Sigmoid colon (tissue), 6 donors: ENCODE measurements at regions not wholly inside any gene's neighbourhood (a gene's known extent, or its start where the extent isn't known, plus 50 kb on each side); places are given as distances from the start of the nearest gene placed in this dataset.

Source experiments
- DNase-seq: peaks from one replicate; pipeline ENCODE4 v3.0.0-alpha.2; 2019
- H3K27ac ChIP-seq, 4 donors: fragments of 200-600 bp; sonication (generic); one replicate each; pipeline ENCODE4 v1.5.1; 2016 to 2019; ENCODE audit warnings: mild to moderate bottlenecking in 1 of 4
- H3K27me3 ChIP-seq, 3 donors: fragments of 200-600 bp; sonication (generic); one replicate each; pipeline ENCODE4 v1.5.1; 2019; ENCODE audit warnings: mild to moderate bottlenecking in 1 of 3
- H3K36me3 ChIP-seq, 4 donors: fragments of 200-600 bp; sonication (generic); one replicate each; pipeline ENCODE4 v1.5.1; 2016 to 2019
- H3K4me1 ChIP-seq, 4 donors: fragments of 200-600 bp; sonication (generic); one replicate each; pipeline ENCODE4 v1.5.1; 2017 to 2019
- H3K4me3 ChIP-seq, 4 donors: fragments of 200-600 bp; sonication (generic); one replicate each; pipeline ENCODE4 v1.5.1; 2017 to 2019; ENCODE audit warnings: mild to moderate bottlenecking in 2 of 4, moderate library complexity in 1 of 4
- H3K9me3 ChIP-seq, 4 donors: fragments of 200-600 bp in 3 of 4; sonication (generic) in 3 of 4; one replicate each; pipeline versions ENCODE4 v1.5.1 to v1.6.1; 2013 to 2019
- EP300 ChIP-seq, 4 donors: sonication (generic); formaldehyde crosslinking; IDR thresholded peaks; one replicate each; pipeline ENCODE4 v1.6.1; 2017; ENCODE audit warnings: antibody characterized with exemption in 4 of 4
- POLR2A ChIP-seq, 2 donors: fragments of 450-650 bp; IDR thresholded peaks; one replicate each; pipeline ENCODE4 v1.6.1; 2016; ENCODE audit warnings: antibody characterized with exemption in 2 of 2, mild to moderate bottlenecking in 2 of 2, moderate library complexity in 2 of 2
- POLR2AphosphoS5 ChIP-seq, 4 donors: sonication (generic); formaldehyde crosslinking; IDR thresholded peaks; one replicate each; pipeline ENCODE4 v1.6.1; 2017; ENCODE audit warnings: antibody characterized with exemption in 4 of 4
- WGBS, 2 donors: extraction: QIAGEN DNeasy Blood & Tissue Kit; methylation state at CpG; one replicate each; pipeline ENCODE4 v1.1.7; 2013; 5-methylcytosine and 5-hydroxymethylcytosine counted together
- intact Hi-C: fragments of 100-400 bp; cut with DNase I; formaldehyde crosslinking; loops from one replicate; pipeline ENCODE4 v1.15.1; 2023
- TF ChIP-seq, protein P1 (sequence below), 4 experiments: fragments of 450-650 bp in 3 of 4; fragments of 200-600 bp in 1 of 4; IDR thresholded peaks; one replicate each; pipeline ENCODE4 v1.5.1; 2016 to 2019; ENCODE audit warnings: antibody characterized with exemption in 4 of 4, mild to moderate bottlenecking in 3 of 4, moderate library complexity in 2 of 4
- donor health status: healthy with polysubstance abuse.
- donor health status: healthy.

DNA sequence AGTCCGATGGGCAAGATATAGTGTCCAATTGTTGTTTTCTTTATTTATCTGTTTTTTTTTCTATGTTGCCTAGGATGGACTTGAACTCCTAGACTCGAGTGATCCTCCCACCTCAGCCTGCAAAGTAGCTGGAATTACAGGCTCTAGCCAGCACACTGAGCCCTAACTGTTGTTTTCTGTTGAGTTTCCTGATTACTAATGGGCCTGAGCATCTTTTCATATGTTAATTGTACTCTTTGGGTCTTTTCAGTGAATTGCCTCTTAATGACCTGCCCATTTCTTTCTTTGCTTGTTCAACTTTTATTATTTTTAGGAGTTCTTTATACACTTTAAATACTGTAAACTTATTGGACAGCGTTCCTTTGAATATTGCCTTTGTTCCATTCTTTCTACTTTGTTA lies 213.0 kb downstream of the HS3ST3B1 start:
- no peak for DNase-seq
- Histone ChIP-seq H3K27me3 (no peaks in the 10 kb centered on the region), H3K36me3 (no peaks in the 10 kb centered on the region), H3K4me3 (no peak overlapping the region), H3K4me1 (no peaks in the 10 kb centered on the region), H3K9me3 (no peaks in the 10 kb centered on the region), H3K27ac (no peak overlapping the region)
- intact Hi-C loops, result no loop called here
- TF ChIP-seq, protein P1, sequence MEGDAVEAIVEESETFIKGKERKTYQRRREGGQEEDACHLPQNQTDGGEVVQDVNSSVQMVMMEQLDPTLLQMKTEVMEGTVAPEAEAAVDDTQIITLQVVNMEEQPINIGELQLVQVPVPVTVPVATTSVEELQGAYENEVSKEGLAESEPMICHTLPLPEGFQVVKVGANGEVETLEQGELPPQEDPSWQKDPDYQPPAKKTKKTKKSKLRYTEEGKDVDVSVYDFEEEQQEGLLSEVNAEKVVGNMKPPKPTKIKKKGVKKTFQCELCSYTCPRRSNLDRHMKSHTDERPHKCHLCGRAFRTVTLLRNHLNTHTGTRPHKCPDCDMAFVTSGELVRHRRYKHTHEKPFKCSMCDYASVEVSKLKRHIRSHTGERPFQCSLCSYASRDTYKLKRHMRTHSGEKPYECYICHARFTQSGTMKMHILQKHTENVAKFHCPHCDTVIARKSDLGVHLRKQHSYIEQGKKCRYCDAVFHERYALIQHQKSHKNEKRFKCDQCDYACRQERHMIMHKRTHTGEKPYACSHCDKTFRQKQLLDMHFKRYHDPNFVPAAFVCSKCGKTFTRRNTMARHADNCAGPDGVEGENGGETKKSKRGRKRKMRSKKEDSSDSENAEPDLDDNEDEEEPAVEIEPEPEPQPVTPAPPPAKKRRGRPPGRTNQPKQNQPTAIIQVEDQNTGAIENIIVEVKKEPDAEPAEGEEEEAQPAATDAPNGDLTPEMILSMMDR (IDR thresholded peaks at IDR 0.05), result no peak
- TF ChIP-seq EP300 (IDR thresholded peaks at IDR 0.05), result no peak
- TF ChIP-seq POLR2AphosphoS5 (IDR thresholded peaks at IDR 0.05), result no peak
- no peak for TF ChIP-seq POLR2A (IDR thresholded peaks at IDR 0.05)
- WGBS, 2 donors, result 58 to 78% methylated on average over 3 of the region's 3 CpGs

DNA sequence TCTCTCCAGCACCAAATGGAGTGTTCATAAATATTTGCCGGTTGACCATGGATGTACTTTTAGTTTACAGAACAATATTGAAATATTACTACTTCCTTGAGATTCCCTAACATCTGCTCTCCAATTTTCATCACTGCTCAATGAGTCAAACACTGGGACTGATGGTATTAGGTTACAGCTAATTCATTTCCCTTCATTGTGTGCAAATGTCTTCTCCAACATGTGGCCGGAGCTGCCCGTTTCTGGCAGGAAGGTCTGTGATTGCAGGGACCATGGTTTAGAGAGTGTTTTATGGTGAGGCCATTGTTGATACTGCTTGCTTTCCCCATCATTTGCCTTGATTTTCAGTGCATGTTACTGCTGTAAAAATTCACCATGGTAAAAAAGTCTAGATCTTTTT lies 209.3 kb downstream of the HS3ST3B1 start:
- TF ChIP-seq, protein P1 (IDR thresholded peaks at IDR 0.05), result no peak
- TF ChIP-seq POLR2A (IDR thresholded peaks at IDR 0.05) (no peak), EP300 (IDR thresholded peaks at IDR 0.05) (no peak), POLR2AphosphoS5 (IDR thresholded peaks at IDR 0.05) (no peak)
- H3K9me3 ChIP-seq, result no peaks in the 10 kb centered on the region
- H3K4me1 ChIP-seq, result no peaks in the 10 kb centered on the region
- H3K27me3 ChIP-seq, result no peaks in the 10 kb centered on the region
- H3K27ac ChIP-seq, result no peak overlapping the region
- no peak overlapping the region for H3K4me3 ChIP-seq
- 84 to 89% methylated on average over 3 of the region's 3 CpGs for WGBS, 2 donors
- intact Hi-C loops, result no loop called here
- no peaks in the 10 kb centered on the region for H3K36me3 ChIP-seq
- no peak for DNase-seq

DNA sequence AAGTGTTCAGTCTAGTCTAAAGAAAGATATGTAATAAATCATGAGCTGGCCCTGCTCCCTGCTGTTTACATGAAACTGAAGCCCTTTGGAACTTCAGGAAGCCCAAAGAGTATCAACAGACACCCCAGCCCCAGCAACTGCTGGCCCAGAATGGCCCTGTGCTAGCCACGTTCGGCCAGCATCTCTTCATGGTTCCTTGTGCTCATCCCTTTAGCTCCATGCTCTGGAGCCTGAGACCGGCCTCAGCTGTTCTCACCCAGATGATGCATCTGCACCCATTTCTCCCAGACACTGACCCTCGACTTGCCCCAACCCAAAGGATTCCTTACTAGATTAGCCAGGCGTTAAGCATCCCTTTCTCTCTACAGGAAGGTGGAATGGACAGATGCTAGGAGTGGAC lies 207.3 kb downstream of the HS3ST3B1 start:
- Histone ChIP-seq H3K36me3 (no peaks in the 10 kb centered on the region), H3K4me1 (no peaks in the 10 kb centered on the region), H3K27me3 (no peaks in the 10 kb centered on the region), H3K9me3 (no peaks in the 10 kb centered on the region), H3K4me3 (no peak overlapping the region), H3K27ac (no peak overlapping the region)
- intact Hi-C loops, result no loop called here
- TF ChIP-seq, protein P1 (IDR thresholded peaks at IDR 0.05), result no peak
- no peak for TF ChIP-seq POLR2AphosphoS5 (IDR thresholded peaks at IDR 0.05)
- TF ChIP-seq POLR2A (IDR thresholded peaks at IDR 0.05), result no peak
- TF ChIP-seq EP300 (IDR thresholded peaks at IDR 0.05), result no peak
- 85 to 89% methylated on average over 5 of the region's 5 CpGs for WGBS, 2 donors
- DNase-seq, result no peak

DNA sequence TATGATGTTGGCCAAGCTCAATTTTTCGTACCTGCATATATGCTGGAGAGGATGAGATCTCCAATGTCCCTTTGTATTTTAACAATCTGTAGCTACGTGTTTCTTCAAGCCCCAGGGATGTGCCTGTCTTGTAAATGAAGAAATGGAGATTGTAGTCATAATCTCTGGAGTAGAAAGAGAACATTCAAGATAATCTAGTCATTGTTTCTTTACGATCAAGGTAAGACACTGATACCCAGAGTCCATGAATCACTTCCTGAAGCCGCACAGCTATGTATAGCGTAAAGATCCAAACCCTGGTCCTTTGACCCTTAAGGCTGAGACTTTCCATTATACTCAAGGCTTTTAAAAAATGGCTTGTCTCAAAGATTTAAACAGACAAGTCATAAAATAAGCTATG lies 205.5 kb downstream of the HS3ST3B1 start:
- intact Hi-C loops, result no loop called here
- Histone ChIP-seq H3K4me1 (no peaks in the 10 kb centered on the region), H3K27me3 (no peaks in the 10 kb centered on the region), H3K9me3 (no peaks in the 10 kb centered on the region), H3K4me3 (no peak overlapping the region), H3K36me3 (no peaks in the 10 kb centered on the region), H3K27ac (no peak overlapping the region)
- 67 to 84% methylated on average over 5 of the region's 5 CpGs for WGBS, 2 donors
- DNase-seq, result no peak
- TF ChIP-seq EP300 (IDR thresholded peaks at IDR 0.05) (no peak), POLR2A (IDR thresholded peaks at IDR 0.05) (no peak), POLR2AphosphoS5 (IDR thresholded peaks at IDR 0.05) (no peak)
- TF ChIP-seq, protein P1 (IDR thresholded peaks at IDR 0.05), result no peak

DNA sequence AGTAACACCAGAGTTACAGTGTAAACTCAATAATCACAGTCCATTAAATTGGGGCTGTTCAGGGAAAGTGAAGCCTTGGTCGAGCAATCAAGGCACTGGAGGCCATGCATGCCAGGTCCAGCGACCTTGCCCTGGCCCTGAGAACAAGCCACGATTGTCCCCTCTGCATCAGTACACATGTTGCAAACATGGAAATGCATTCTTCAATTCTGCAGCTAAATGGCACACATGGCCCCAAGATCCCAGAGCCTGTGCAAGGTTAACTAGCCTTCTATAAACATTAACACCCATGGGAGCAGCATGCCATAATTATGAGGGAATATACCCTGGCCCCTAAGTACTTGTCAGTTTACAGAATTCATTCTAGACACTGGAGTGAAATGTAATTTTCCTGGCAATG lies 204.7 kb downstream of the HS3ST3B1 start:
- TF ChIP-seq EP300 (IDR thresholded peaks at IDR 0.05) (no peak), POLR2A (IDR thresholded peaks at IDR 0.05) (no peak), POLR2AphosphoS5 (IDR thresholded peaks at IDR 0.05) (no peak)
- TF ChIP-seq, protein P1 (IDR thresholded peaks at IDR 0.05), result no peak
- Histone ChIP-seq H3K27ac (no peak overlapping the region), H3K9me3 (no peaks in the 10 kb centered on the region), H3K4me3 (no peak overlapping the region), H3K36me3 (no peaks in the 10 kb centered on the region), H3K27me3 (no peaks in the 10 kb centered on the region), H3K4me1 (no peaks in the 10 kb centered on the region)
- DNase-seq, result no peak
- 29 to 57% methylated on average over 3 of the region's 3 CpGs for WGBS, 2 donors
- intact Hi-C loops, result no loop called here
